HG03280 (cell line): ENCODE measurements at regions not wholly inside any gene's neighbourhood (a gene's known extent, or its start where the extent isn't known, plus 50 kb on each side); places are given as distances from the start of the nearest gene placed in this dataset.

Source experiments
- ATAC-seq: cut with Tn5 transposase; IDR thresholded peaks from one replicate; pipeline ENCODE4 v1.9.1; 2021; ENCODE audit warnings: mild to moderate bottlenecking, moderate library complexity; ENCODE audit not compliant: unreplicated experiment

DNA sequence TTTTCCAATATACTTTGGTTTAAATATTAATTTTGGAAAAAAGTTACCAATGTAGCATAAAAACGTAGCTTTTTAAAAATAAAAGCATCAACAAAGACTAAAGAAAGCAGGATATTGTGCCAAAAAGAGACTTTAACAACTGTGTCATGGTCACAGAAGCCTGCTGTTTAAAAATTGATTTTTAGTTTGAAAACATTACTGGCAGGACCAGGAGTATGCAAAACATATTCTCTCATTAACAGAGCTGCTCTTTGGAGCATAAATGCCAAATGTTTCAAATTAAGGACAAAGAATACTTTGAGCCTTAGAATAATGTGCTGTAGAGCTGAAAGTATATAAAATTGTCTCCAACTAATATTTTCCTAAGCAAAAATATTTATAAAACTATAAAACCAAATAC, 279.0 kb downstream of the ARAP2 start:
- no peak for ATAC-seq

DNA sequence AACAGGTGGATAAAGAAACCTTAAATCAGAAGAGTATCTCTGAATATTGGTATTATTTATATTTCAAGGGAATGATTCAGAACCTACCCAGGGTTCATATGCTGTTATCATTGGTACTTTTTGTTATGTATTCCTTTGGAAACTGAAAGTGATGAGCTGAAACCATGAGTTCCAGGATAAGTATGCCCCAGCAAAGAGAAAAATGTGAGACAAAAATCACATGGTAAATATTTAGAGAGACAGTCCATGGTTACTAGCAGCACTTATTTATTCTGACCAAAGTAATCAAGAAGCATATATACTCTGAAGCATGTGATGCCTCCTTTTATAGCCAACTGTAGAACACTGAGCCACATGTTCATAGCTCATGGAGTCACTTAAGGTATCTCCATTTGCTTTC, 277.7 kb downstream of the ARAP2 start:
- no peak for ATAC-seq

DNA sequence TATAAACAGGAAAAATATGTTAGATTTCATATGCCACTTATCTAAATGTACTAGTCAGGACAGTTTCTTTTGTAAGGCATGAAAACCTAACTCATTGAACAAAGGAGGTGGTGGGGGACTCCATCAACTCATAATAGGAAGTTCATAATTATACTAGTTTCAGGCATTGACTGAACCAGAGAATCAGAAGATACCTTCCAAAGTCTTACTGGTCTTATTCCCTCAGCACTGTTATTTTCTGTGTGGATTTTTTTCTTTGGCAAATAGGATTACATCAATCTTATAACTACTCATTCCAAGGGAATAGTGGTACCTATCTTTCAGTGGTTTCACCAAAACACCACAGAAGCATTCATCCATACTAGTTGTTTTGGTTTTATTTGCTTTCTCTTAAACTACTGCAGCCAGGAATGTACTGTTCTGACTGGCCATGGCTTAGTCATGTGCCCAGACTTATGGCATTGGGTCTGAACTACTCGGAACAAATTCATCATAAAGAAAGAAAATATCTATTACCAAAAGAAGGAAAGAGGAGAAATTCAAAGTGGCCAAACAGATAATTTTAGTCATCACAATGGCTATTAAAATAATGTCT, 273.9 kb downstream of the ARAP2 start:
- ATAC-seq = no peak

GRCh38 chr4:35972814-35973213, 271.5 kb downstream of the ARAP2 start:
- no peak for ATAC-seq

DNA sequence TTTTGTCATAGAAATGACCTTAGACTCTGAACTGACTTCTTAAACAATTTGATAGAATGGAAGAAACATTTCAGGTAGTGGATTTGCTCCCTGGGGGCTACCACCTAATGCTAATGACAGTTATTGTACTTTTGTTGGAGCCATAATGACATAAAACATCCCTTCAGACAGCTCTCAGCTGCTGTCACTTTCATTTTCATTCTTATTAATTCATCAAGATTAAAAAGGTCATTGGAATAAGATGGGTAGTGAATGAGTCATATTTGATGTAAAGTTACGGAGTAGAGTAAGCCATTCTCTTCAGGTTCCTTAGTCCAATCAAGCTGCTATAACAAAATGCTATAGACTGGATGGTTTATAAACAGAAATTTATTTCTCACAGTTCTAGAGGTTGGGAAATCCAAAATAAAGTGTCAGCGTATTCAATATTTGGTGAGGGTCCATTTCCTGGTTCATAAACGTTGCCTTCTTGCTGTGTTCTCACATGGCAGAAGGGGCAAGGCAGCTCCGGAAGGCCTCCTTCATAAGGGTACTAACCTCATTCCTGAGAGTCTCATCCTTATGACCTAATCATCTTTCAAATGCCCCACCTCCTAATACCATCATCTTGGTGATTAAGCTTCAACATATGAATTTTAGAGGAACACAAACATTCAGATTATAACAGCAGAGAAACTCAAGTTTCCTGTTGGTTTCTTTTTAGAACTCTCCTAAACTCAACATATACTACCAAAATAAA, 268.5 kb downstream of the ARAP2 start:
- ATAC-seq = no peak

DNA sequence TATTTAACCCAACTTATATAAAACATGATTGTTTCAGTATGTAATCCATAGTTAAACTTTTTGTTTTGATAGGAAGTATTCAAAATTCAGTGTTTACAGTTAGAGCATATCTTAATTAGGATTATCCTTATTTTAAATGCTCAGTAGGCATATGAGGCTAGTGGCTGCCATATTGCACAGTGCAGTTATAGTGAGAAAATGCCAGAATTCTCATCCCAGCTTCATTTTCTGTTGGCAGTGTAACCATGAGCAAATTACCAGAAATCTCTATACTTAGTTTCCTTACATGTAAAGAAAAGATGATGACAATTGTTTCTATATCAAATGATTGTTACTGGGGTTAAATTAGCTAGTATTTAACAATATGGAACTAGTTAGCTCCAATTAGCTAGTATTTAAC, 265.8 kb downstream of the ARAP2 start:
- ATAC-seq = no peak

DNA sequence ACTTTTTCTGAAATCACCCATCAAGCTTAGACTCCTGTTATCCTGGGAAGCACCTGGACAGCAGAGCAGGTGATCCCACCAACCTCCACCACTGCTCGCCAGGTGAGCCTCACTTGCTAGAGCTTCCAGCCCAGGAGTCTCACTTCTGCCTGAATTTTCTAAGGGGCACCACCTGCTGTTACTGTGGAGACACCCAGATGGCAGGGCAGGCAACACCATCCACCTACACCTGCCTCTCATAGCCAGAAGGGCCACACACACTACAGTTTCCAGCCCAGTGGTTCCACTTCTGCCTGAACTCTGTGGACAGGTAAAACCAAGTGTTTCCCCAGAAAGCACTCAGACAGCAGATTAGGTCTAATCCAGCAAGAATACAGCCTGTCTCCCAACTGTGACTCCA, 262.0 kb downstream of the ARAP2 start:
- no peak for ATAC-seq

GRCh38 chr4:35986537-35986936, 257.8 kb downstream of the ARAP2 start:
- no peak for ATAC-seq

- no peak for ATAC-seq
Measured at GRCh38 chr4:35993606-35994005, 250.7 kb downstream of the ARAP2 start.

DNA sequence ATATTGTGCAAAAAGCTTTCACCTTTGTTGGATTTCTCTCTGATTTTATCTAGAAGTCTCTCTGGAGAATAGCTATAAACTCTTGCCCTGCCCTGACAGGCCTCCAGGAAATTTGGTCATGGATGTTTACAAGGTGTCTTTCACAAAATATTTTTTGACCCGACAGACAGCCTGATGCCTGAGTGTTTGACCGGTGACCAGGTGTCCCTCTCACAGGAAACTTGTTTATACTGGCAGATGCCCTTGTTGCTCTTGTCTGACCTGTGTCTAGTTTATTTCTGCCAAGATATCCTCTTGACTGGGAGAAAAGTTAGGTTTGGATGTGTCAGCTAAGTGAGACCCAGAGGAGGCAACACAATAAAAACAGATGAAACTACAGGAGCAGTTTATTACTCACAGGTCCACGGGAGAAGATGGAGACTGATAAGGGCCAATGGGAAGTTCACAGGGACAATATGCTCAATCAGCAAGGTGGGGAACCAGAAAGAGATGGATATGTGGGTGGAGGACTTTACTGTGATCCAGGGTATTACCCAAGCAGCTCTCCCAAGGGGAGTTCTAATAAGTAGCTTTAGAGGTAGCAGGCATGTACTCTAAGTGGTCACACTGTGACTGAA, 243.3 kb downstream of the ARAP2 start:
- ATAC-seq = no peak

DNA sequence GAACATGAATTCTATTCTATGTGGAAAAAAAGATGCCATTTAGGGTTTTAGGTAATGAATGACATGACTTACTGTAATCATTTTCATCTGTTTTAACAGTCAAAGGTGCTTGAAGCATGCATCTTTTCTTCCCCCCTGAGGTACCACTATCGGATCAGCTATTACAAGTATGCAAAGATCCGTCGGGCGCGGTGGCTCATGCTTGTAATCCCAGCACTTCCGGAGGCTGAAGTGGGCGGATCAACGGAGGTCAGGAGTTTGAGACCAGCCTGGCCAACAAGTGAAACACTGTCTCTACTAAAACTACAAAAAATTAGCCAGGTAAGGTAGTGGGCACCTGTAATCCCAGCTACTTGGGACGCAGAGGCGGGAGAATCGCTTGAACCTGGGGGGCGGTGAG, 241.3 kb downstream of the ARAP2 start:
- no peak for ATAC-seq

DNA sequence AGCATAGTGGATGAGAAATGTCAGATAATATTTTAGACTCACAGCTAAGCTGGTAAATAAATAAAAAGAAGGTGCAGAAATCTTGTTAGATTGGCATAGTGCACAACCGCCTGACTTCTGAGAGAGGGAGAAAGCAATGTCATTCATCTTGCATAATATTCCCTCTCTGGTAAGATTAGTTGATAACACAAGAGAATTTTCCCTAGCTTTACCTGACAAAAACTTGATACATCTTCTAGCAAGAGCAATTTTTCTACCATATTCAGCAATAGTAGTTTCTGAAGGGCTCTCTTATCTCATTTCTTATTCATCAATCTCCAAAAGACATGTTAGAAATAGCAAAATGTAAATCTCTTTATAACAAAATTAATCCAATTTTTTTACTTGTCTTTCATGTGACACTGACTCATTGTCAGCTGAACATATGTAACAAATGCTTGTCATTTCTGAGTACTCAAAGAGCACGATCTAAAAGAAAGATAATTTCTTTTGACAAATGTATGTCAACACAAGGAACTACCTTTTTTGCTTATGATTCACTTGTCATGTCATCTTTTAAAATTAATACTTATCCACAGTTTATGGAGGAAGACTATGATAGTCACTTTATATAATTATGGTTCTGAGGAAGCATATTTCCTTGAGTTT, 240.0 kb downstream of the ARAP2 start:
- ATAC-seq = no peak

DNA sequence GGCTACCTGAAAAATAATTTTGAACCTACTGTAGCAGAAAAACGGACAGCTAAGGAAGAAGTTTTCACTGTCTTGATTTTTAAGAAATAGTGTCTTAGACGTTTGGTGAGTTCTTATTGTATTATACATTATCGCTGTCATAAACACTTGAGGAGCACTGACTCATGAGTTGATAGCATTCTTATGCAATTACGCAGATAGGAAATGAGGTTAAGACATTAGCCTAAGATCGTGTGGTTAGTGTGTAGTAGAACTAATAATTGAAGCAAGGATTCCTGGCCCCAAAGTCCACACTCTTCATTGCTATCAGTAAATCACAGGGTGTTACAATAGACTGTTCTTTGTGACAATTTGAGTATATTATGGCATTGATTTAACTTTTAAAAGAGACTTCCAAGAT, 238.1 kb downstream of the ARAP2 start:
- no peak for ATAC-seq

- ATAC-seq = no peak
Measured at GRCh38 chr4:36010397-36010929, 233.9 kb downstream of the ARAP2 start.

DNA sequence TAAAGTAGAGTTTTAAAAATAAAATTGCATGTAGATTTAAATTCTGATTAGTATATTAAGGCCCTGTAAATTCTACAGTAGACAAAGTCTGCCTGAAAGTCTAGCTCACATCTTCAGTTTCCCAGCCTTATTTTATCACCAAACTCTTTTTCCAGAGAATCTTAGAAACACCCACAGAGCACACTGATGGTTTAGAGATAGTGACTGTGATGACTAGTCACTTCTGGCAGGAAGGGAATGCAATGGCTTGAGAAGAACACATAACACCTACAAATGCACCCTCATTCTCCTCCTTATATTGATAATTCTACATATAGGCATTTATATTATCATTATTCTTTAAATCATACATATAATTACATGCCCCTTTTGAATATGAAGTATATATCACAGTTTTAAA, 232.9 kb downstream of the ARAP2 start:
- ATAC-seq = no peak

DNA sequence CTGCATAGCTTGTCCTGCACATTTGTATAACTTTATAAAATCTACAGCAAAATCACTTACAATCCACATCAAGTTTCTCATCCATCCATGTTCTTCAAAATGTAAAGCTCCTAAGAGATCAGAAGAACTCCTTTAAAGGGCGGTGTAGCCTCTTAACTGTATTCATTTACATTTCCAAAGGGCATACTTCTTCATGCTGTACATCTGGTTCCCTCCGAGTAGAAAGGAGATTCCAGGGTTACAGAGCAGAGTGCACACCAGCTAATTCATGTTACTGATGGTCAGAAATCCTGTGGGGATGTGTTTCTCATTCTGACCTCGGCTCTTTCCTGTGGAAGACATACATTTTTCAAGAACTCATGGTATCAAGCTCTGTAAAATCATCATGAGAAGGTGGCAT, 231.8 kb downstream of the ARAP2 start:
- no peak for ATAC-seq

- no peak for ATAC-seq
Measured at GRCh38 chr4:36013206-36013605, 231.1 kb downstream of the ARAP2 start.
